GM23338 (cell line): ENCODE measurements at regions not wholly inside any gene's neighbourhood (a gene's known extent, or its start where the extent isn't known, plus 50 kb on each side); places are given as distances from the start of the nearest gene placed in this dataset.

Source experiments
- ATAC-seq: fragments of 200-7000 bp; cut with Tn5 transposase; 3 replicates; pipeline ENCODE4 v1.9.1; 2020
- DNase-seq: peaks from one replicate; pipeline ENCODE4 v3.0.0-alpha.2; 2015; ENCODE audit warnings: low spot score
- H2AFZ ChIP-seq: fragments of 200-600 bp; sonication (generic); 2 replicates; pipeline ENCODE4 v1.8.0; 2016; ENCODE audit warnings: antibody characterized with exemption, mild to moderate bottlenecking, moderate library complexity
- H3F3A ChIP-seq: fragments of 200-600 bp; sonication (generic); replicated peaks from 2 replicates; pipeline ENCODE4 v1.8.0; 2017; ENCODE audit warnings: antibody characterized with exemption, mixed run types, low read depth
- H3K27ac ChIP-seq: fragments of 200-600 bp; sonication (generic); 2 replicates; pipeline ENCODE4 v1.6.1; 2016; ENCODE audit warnings: low read depth
- H3K27me3 ChIP-seq: fragments of 200-600 bp; sonication (generic); 2 replicates; pipeline ENCODE4 v1.8.0; 2016; ENCODE audit warnings: mild to moderate bottlenecking, mixed run types, moderate library complexity; ENCODE audit not compliant: insufficient read depth
- H3K36me3 ChIP-seq: fragments of 200-600 bp; sonication (generic); 2 replicates; pipeline ENCODE4 v1.8.0; 2016; ENCODE audit warnings: mild to moderate bottlenecking; ENCODE audit not compliant: insufficient read depth
- H3K4me1 ChIP-seq: fragments of 200-600 bp; sonication (generic); 2 replicates; pipeline ENCODE4 v1.8.0; 2016; ENCODE audit warnings: mild to moderate bottlenecking, moderate library complexity; ENCODE audit not compliant: insufficient read depth
- H3K4me2 ChIP-seq: fragments of 200-600 bp; sonication (generic); 2 replicates; pipeline ENCODE4 v1.7.1; 2017; ENCODE audit warnings: mixed run types
- H3K4me3 ChIP-seq: fragments of 200-600 bp; sonication (generic); 2 replicates; pipeline ENCODE4 v1.6.1; 2016; ENCODE audit warnings: mixed run types
- H3K79me2 ChIP-seq: fragments of 200-600 bp; sonication (generic); replicated peaks from 2 replicates; pipeline ENCODE4 v1.8.0; 2017; ENCODE audit warnings: mild to moderate bottlenecking; ENCODE audit not compliant: insufficient read depth
- H3K9me2 ChIP-seq: fragments of 200-600 bp; sonication (generic); 2 replicates; pipeline ENCODE4 v1.8.0; 2017; ENCODE audit not compliant: insufficient read depth
- H4K20me1 ChIP-seq: fragments of 200-600 bp; sonication (generic); replicated peaks from 2 replicates; pipeline ENCODE4 v1.8.0; 2017; ENCODE audit warnings: mild to moderate bottlenecking; ENCODE audit not compliant: insufficient read depth
- H3K27ac Mint-ChIP-seq: 2 replicates; pipeline ENCODE4 v1.8.0; 2020; ENCODE audit warnings: inconsistent platforms, mild to moderate bottlenecking, moderate library complexity, mixed read lengths
- H3K27me3 Mint-ChIP-seq: 3 replicates; pipeline ENCODE4 v1.8.0; 2022; ENCODE audit warnings: low read depth, mild to moderate bottlenecking, moderate library complexity, mixed read lengths, inconsistent platforms; ENCODE audit not compliant: insufficient read depth, poor library complexity
- H3K36me3 Mint-ChIP-seq: 3 replicates; pipeline ENCODE4 v1.8.0; 2021; ENCODE audit warnings: low read depth, mild to moderate bottlenecking, inconsistent platforms, moderate library complexity, mixed read lengths
- H3K4me1 Mint-ChIP-seq: 3 replicates; pipeline ENCODE4 v1.8.0; 2020; ENCODE audit warnings: mild to moderate bottlenecking, inconsistent platforms, mixed read lengths
- H3K4me3 Mint-ChIP-seq: 3 replicates; pipeline ENCODE4 v1.8.0; 2021; ENCODE audit warnings: moderate library complexity, mild to moderate bottlenecking, inconsistent platforms, mixed read lengths
- H3K9me3 Mint-ChIP-seq: 3 replicates; pipeline ENCODE4 v1.8.0; 2020; ENCODE audit warnings: moderate library complexity, mild to moderate bottlenecking, inconsistent platforms, mixed read lengths
- CREB1 ChIP-seq: fragments of 250-450 bp; sonication (Bioruptor Pico); IDR thresholded peaks from 2 replicates; pipeline ENCODE4 v1.5.0; 2020; ENCODE audit warnings: low read depth, mild to moderate bottlenecking, moderate library complexity
- EZH2 ChIP-seq: fragments of 200-600 bp; sonication (generic); IDR thresholded peaks from one replicate; pipeline ENCODE4 v1.8.0; 2017; ENCODE audit warnings: antibody characterized with exemption, mild to moderate bottlenecking, low read depth; ENCODE audit not compliant: unreplicated experiment
- NANOG ChIP-seq: IDR thresholded peaks from 2 replicates; pipeline ENCODE4 v1.6.1; 2016; ENCODE audit warnings: antibody characterized with exemption, borderline replicate concordance
- POLR2AphosphoS5 ChIP-seq: IDR thresholded peaks from 2 replicates; pipeline ENCODE4 v1.6.1; 2016; ENCODE audit warnings: antibody characterized with exemption, low read depth
- ZNF114 ChIP-seq: fragments of 250-450 bp; sonication (Bioruptor Pico); IDR thresholded peaks from 2 replicates; pipeline ENCODE4 v1.5.0; 2020; ENCODE audit warnings: mild to moderate bottlenecking, moderate library complexity
- ZNF331 ChIP-seq: fragments of 250-450 bp; sonication (Bioruptor Pico); IDR thresholded peaks from 2 replicates; pipeline ENCODE4 v1.5.0; 2020; ENCODE audit warnings: low read depth, mild to moderate bottlenecking, moderate library complexity
- TF ChIP-seq, protein P1 (sequence below): IDR thresholded peaks from 2 replicates; pipeline ENCODE4 v1.6.1; 2016; ENCODE audit warnings: antibody characterized with exemption
- TF ChIP-seq, protein P2 (sequence below), 2 experiments: fragments of 200-600 bp in 1 of 2; sonication (generic) in 1 of 2; conservative IDR thresholded peaks; 2 replicates each; pipeline versions ENCODE4 v1.5.1 to v1.6.1; 2016 to 2017; ENCODE audit warnings: antibody characterized with exemption in 2 of 2, low read depth in 2 of 2, mild to moderate bottlenecking in 2 of 2, moderate library complexity in 1 of 2
- TF ChIP-seq, protein P3 (sequence below): fragments of 250-450 bp; sonication (Bioruptor Pico); IDR thresholded peaks from 2 replicates; pipeline ENCODE4 v1.5.0; 2020; ENCODE audit warnings: mild to moderate bottlenecking, moderate library complexity

DNA sequence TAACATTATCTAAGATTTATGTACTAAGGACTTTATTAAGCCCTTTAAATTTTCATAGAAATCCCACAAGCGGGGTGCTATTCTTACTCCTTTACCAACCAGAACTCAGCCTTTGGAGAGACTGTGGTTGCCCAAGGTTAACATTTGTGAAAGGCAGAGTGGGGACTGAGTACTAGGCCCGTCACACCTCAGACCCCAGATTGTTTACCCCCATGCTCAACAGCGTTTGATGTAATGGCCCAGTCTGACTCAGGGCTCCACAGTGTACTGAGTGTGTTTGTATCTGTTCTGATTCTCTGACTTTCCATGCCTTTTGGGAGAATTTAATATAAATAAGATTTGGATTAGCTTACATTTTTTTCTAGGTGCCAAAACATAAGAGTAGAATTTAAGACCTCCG is 110.0 kb downstream of the GAS1 start (continued):
- TF ChIP-seq, protein P1, sequence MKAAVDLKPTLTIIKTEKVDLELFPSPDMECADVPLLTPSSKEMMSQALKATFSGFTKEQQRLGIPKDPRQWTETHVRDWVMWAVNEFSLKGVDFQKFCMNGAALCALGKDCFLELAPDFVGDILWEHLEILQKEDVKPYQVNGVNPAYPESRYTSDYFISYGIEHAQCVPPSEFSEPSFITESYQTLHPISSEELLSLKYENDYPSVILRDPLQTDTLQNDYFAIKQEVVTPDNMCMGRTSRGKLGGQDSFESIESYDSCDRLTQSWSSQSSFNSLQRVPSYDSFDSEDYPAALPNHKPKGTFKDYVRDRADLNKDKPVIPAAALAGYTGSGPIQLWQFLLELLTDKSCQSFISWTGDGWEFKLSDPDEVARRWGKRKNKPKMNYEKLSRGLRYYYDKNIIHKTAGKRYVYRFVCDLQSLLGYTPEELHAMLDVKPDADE = no peak
- TF ChIP-seq ZNF114 = no peak
- TF ChIP-seq, protein P2, sequence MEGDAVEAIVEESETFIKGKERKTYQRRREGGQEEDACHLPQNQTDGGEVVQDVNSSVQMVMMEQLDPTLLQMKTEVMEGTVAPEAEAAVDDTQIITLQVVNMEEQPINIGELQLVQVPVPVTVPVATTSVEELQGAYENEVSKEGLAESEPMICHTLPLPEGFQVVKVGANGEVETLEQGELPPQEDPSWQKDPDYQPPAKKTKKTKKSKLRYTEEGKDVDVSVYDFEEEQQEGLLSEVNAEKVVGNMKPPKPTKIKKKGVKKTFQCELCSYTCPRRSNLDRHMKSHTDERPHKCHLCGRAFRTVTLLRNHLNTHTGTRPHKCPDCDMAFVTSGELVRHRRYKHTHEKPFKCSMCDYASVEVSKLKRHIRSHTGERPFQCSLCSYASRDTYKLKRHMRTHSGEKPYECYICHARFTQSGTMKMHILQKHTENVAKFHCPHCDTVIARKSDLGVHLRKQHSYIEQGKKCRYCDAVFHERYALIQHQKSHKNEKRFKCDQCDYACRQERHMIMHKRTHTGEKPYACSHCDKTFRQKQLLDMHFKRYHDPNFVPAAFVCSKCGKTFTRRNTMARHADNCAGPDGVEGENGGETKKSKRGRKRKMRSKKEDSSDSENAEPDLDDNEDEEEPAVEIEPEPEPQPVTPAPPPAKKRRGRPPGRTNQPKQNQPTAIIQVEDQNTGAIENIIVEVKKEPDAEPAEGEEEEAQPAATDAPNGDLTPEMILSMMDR (conservative IDR thresholded peaks at IDR 0.05; ENCODE audit: low read depth in 2 of 2) = no peak
- TF ChIP-seq ZNF331 = no peak

DNA sequence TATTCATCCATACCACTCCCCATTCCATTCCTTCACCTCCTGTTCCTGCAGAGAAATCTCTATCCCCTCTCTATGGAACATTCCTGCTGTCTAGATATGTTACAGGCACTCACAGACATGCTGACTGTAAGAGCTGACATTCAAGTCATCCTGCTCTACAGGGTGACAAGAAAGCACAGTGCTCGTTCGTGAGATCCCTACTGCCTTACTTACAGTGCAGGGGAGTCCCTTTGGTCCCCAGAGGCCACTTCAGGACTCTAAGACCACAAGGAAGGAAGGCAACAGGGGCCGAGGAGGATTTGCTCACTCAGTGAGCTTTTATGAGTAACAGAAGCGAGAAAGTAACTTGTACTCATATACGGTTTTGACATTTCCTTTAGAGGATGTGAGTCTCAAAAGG is 110.5 kb downstream of the GAS1 start:
- no peak overlapping the region for H3K4me2 ChIP-seq
- H3K9me3 Mint-ChIP-seq = no peaks in the 10 kb centered on the region
- no peaks in the 10 kb centered on the region for H3K79me2 ChIP-seq
- H3F3A ChIP-seq = no peaks in the 10 kb centered on the region
- no peak for ATAC-seq
- peaks cover 4% of the 10 kb centered on the region; the same call in 1 of the 3 replicates for H3K4me1 Mint-ChIP-seq
- H3K27ac Mint-ChIP-seq = no peak overlapping the region
- H3K4me3 Mint-ChIP-seq = no peak overlapping the region
- no peaks in the 10 kb centered on the region for H3K36me3 Mint-ChIP-seq
- H3K9me2 ChIP-seq = no peaks in the 10 kb centered on the region
- H3K4me1 ChIP-seq = no peaks in the 10 kb centered on the region
- H3K27me3 ChIP-seq = no peaks in the 10 kb centered on the region
- H3K27ac ChIP-seq = no peak overlapping the region
- H3K27me3 Mint-ChIP-seq = no peaks in the 10 kb centered on the region
- no peak for DNase-seq
- H3K36me3 ChIP-seq = no peaks in the 10 kb centered on the region
- no peak overlapping the region for H3K4me3 ChIP-seq
- no peaks in the 10 kb centered on the region for H4K20me1 ChIP-seq
- H2AFZ ChIP-seq = no peak overlapping the region
- TF ChIP-seq, protein P3, sequence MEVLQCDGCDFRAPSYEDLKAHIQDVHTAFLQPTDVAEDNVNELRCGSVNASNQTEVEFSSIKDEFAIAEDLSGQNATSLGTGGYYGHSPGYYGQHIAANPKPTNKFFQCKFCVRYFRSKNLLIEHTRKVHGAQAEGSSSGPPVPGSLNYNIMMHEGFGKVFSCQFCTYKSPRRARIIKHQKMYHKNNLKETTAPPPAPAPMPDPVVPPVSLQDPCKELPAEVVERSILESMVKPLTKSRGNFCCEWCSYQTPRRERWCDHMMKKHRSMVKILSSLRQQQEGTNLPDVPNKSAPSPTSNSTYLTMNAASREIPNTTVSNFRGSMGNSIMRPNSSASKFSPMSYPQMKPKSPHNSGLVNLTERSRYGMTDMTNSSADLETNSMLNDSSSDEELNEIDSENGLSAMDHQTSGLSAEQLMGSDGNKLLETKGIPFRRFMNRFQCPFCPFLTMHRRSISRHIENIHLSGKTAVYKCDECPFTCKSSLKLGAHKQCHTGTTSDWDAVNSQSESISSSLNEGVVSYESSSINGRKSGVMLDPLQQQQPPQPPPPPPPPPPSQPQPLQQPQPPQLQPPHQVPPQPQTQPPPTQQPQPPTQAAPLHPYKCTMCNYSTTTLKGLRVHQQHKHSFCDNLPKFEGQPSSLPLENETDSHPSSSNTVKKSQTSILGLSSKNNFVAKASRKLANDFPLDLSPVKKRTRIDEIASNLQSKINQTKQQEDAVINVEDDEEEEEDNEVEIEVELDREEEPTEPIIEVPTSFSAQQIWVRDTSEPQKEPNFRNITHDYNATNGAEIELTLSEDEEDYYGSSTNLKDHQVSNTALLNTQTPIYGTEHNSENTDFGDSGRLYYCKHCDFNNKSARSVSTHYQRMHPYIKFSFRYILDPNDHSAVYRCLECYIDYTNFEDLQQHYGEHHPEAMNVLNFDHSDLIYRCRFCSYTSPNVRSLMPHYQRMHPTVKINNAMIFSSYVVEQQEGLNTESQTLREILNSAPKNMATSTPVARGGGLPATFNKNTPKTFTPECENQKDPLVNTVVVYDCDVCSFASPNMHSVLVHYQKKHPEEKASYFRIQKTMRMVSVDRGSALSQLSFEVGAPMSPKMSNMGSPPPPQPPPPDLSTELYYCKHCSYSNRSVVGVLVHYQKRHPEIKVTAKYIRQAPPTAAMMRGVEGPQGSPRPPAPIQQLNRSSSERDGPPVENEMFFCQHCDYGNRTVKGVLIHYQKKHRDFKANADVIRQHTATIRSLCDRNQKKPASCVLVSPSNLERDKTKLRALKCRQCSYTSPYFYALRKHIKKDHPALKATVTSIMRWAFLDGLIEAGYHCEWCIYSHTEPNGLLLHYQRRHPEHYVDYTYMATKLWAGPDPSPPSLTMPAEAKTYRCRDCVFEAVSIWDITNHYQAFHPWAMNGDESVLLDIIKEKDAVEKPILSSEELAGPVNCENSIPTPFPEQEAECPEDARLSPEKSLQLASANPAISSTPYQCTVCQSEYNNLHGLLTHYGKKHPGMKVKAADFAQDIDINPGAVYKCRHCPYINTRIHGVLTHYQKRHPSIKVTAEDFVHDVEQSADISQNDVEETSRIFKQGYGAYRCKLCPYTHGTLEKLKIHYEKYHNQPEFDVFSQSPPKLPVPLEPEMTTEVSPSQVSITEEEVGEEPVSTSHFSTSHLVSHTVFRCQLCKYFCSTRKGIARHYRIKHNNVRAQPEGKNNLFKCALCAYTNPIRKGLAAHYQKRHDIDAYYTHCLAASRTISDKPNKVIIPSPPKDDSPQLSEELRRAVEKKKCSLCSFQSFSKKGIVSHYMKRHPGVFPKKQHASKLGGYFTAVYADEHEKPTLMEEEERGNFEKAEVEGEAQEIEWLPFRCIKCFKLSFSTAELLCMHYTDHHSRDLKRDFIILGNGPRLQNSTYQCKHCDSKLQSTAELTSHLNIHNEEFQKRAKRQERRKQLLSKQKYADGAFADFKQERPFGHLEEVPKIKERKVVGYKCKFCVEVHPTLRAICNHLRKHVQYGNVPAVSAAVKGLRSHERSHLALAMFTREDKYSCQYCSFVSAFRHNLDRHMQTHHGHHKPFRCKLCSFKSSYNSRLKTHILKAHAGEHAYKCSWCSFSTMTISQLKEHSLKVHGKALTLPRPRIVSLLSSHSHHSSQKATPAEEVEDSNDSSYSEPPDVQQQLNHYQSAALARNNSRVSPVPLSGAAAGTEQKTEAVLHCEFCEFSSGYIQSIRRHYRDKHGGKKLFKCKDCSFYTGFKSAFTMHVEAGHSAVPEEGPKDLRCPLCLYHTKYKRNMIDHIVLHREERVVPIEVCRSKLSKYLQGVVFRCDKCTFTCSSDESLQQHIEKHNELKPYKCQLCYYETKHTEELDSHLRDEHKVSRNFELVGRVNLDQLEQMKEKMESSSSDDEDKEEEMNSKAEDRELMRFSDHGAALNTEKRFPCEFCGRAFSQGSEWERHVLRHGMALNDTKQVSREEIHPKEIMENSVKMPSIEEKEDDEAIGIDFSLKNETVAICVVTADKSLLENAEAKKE (CRISPR knock-in tag) = no peak
- TF ChIP-seq ZNF114 = no peak
- TF ChIP-seq, protein P1 = no peak
- TF ChIP-seq EZH2 = no peak
- TF ChIP-seq NANOG = no peak
- TF ChIP-seq, protein P2 (conservative IDR thresholded peaks at IDR 0.05; ENCODE audit: low read depth in 2 of 2) = no peak
- TF ChIP-seq CREB1 (CRISPR knock-in tag) = no peak
- no peak for TF ChIP-seq ZNF331
- TF ChIP-seq POLR2AphosphoS5 = no peak
